Tibial nerve (tissue), 4 donors: ENCODE measurements at regions not wholly inside any gene's neighbourhood (a gene's known extent, or its start where the extent isn't known, plus 50 kb on each side); places are given as distances from the start of the nearest gene placed in this dataset.
"Not testable (repeated sequence)": the region's sequence is repeated elsewhere in the genome, so short reads cannot be mapped to it uniquely, and the experiment has no call there.

Source experiments
- DNase-seq, 2 donors: peaks; one replicate each; pipeline ENCODE4 v3.0.0-alpha.2; 2019; ENCODE audit warnings: low spot score in 2 of 2
- H3K27ac ChIP-seq, 4 donors: fragments of 200-600 bp; sonication (generic) in 3 of 4; one replicate each; pipeline ENCODE4 v1.5.1; 2017 to 2019; ENCODE audit warnings: mild to moderate bottlenecking in 1 of 4
- H3K27me3 ChIP-seq, 2 donors: fragments of 200-600 bp; sonication (generic) in 1 of 2; one replicate each; pipeline versions ENCODE4 v1.5.1 to v1.6.0; 2017 to 2019
- H3K36me3 ChIP-seq, 3 donors: fragments of 200-600 bp; sonication (generic); one replicate each; pipeline ENCODE4 v1.5.1; 2018 to 2019
- H3K4me1 ChIP-seq, 4 donors: fragments of 200-600 bp; sonication (generic) in 3 of 4; one replicate each; pipeline ENCODE4 v1.5.1; 2017 to 2019
- H3K4me3 ChIP-seq, 4 donors: fragments of 200-600 bp; sonication (generic) in 3 of 4; one replicate each; pipeline ENCODE4 v1.5.1; 2017 to 2019; ENCODE audit warnings: mild to moderate bottlenecking in 1 of 4, moderate library complexity in 1 of 4
- H3K9me3 ChIP-seq, 4 donors: fragments of 200-600 bp; sonication (generic) in 3 of 4; one replicate each; pipeline ENCODE4 v1.5.1; 2017 to 2019
- CTCF ChIP-seq, 5 experiments: fragments of 200-600 bp in 3 of 5; fragments of 450-650 bp in 2 of 5; sonication (generic) in 3 of 5; IDR thresholded peaks; one replicate each; pipeline ENCODE4 v1.5.1; 2016 to 2019; ENCODE audit warnings: antibody characterized with exemption in 5 of 5, mild to moderate bottlenecking in 3 of 5, moderate library complexity in 2 of 5
- EP300 ChIP-seq, 2 donors: sonication (generic); formaldehyde crosslinking; IDR thresholded peaks; one replicate each; pipeline ENCODE4 v1.6.1; 2017; ENCODE audit warnings: antibody characterized with exemption in 2 of 2, mild to moderate bottlenecking in 1 of 2
- POLR2A ChIP-seq, 2 donors: fragments of 450-650 bp; IDR thresholded peaks; one replicate each; pipeline ENCODE4 v1.6.1; 2017; ENCODE audit warnings: antibody characterized with exemption in 2 of 2, mild to moderate bottlenecking in 2 of 2, moderate library complexity in 2 of 2
- WGBS, 2 donors: methylation state at CpG; one replicate each; pipeline ENCODE4 v1.1.5; 2018; 5-methylcytosine and 5-hydroxymethylcytosine counted together

- TF ChIP-seq POLR2A (IDR thresholded peaks at IDR 0.05) (no peak), EP300 (IDR thresholded peaks at IDR 0.05) (no peak), CTCF (IDR thresholded peaks at IDR 0.05) (no peak)
- Histone ChIP-seq H3K9me3 (peaks cover 0 to under 1% (median 0%) of the 10 kb centered on the region in 4 donors), H3K27me3 (no peaks in the 10 kb centered on the region), H3K36me3 (no peaks in the 10 kb centered on the region), H3K4me3 (no peak overlapping the region), H3K27ac (peak overlapping the region in 1 of 4 donors; percentile 74), H3K4me1 (peaks cover 0 to 4% (median 0%) of the 10 kb centered on the region in 4 donors)
- no peak for DNase-seq
- WGBS, 2 donors = 66 to 82% methylated on average over 5 of the region's 5 CpGs
These were observed 409.5 kb downstream of the MAT2B start for GRCh38 chr5:163914910-163915309.

- no peak for TF ChIP-seq CTCF (IDR thresholded peaks at IDR 0.05)
- TF ChIP-seq EP300 (IDR thresholded peaks at IDR 0.05) = no peak
- TF ChIP-seq POLR2A (IDR thresholded peaks at IDR 0.05) = no peak
- WGBS, 2 donors = 67 to 71% methylated on average over 9 of the region's 9 CpGs
- Histone ChIP-seq H3K27ac (peak overlapping the region in 3 of 4 donors; percentile 24 to 74 (median 34)), H3K9me3 (peaks cover 0 to 6% (median 0%) of the 10 kb centered on the region in 4 donors), H3K4me1 (peaks cover 0 to 4% (median 0%) of the 10 kb centered on the region in 4 donors), H3K36me3 (no peaks in the 10 kb centered on the region), H3K4me3 (no peak overlapping the region), H3K27me3 (no peaks in the 10 kb centered on the region)
- no peak for DNase-seq
These were observed 410.1 kb downstream of the MAT2B start for GRCh38 chr5:163915481-163915961.

- no peaks in the 10 kb centered on the region for H3K27me3 ChIP-seq
- H3K4me3 ChIP-seq = no peak overlapping the region
- DNase-seq = peak in 1 of 2 donors; percentile 11
- H3K4me1 ChIP-seq = peaks cover 0 to 4% (median 0%) of the 10 kb centered on the region in 4 donors
- no peak for TF ChIP-seq CTCF (IDR thresholded peaks at IDR 0.05)
- TF ChIP-seq EP300 (IDR thresholded peaks at IDR 0.05) = no peak
- TF ChIP-seq POLR2A (IDR thresholded peaks at IDR 0.05) = no peak
- WGBS, 2 donors = 93 to 97% methylated on average over 2 of the region's 2 CpGs
- no peaks in the 10 kb centered on the region for H3K36me3 ChIP-seq
- peak overlapping the region in 2 of 4 donors; percentile 29 to 74 for H3K27ac ChIP-seq
- peaks cover 0 to 6% (median 0%) of the 10 kb centered on the region in 4 donors for H3K9me3 ChIP-seq
These were observed 411.0 kb downstream of the MAT2B start for GRCh38 chr5:163916376-163916775.

GRCh38 chr5:163916861-163917260 is 411.4 kb downstream of the MAT2B start:
- no peaks in the 10 kb centered on the region for H3K36me3 ChIP-seq
- peak overlapping the region in 2 of 4 donors; percentile 29 to 74 for H3K27ac ChIP-seq
- H3K4me3 ChIP-seq = no peak overlapping the region
- peaks cover 0 to 6% (median 0%) of the 10 kb centered on the region in 4 donors for H3K9me3 ChIP-seq
- no peak for DNase-seq
- H3K27me3 ChIP-seq = no peaks in the 10 kb centered on the region
- 66 to 87% methylated on average over 1 of the region's 1 CpG for WGBS, 2 donors
- TF ChIP-seq EP300 (IDR thresholded peaks at IDR 0.05) = no peak
- TF ChIP-seq POLR2A (IDR thresholded peaks at IDR 0.05) = no peak
- TF ChIP-seq CTCF (IDR thresholded peaks at IDR 0.05) = no peak
- H3K4me1 ChIP-seq = peaks cover 0 to 4% (median 0%) of the 10 kb centered on the region in 4 donors

- peaks cover 0 to 4% (median 0%) of the 10 kb centered on the region in 4 donors for H3K4me1 ChIP-seq
- 52 to 64% methylated on average over 1 of the region's 1 CpG for WGBS, 2 donors
- no peaks in the 10 kb centered on the region for H3K36me3 ChIP-seq
- no peak for DNase-seq
- TF ChIP-seq CTCF (IDR thresholded peaks at IDR 0.05) (no peak), EP300 (IDR thresholded peaks at IDR 0.05) (no peak), POLR2A (IDR thresholded peaks at IDR 0.05) (no peak)
- H3K4me3 ChIP-seq = no peak overlapping the region
- no peaks in the 10 kb centered on the region for H3K27me3 ChIP-seq
- peaks cover 0 to 6% (median 0%) of the 10 kb centered on the region in 4 donors for H3K9me3 ChIP-seq
- no peak overlapping the region for H3K27ac ChIP-seq
These were observed 412.3 kb downstream of the MAT2B start for GRCh38 chr5:163917747-163918146.

GRCh38 chr5:163934990-163935389 is 429.6 kb downstream of the MAT2B start:
- not testable (repeated sequence) for H3K27ac ChIP-seq, H3K36me3 ChIP-seq, DNase-seq, H3K27me3 ChIP-seq, H3K9me3 ChIP-seq, H3K4me3 ChIP-seq, H3K4me1 ChIP-seq
- 82 to 83% methylated on average over 1 of the region's 1 CpG for WGBS, 2 donors
